PC-3 (cell line): ENCODE measurements at regions not wholly inside any gene's neighbourhood (a gene's known extent, or its start where the extent isn't known, plus 50 kb on each side); places are given as distances from the start of the nearest gene placed in this dataset.

Experiments used
- ATAC-seq: fragments of 200-7000 bp; cut with Tn5 transposase; 2 replicates; pipeline ENCODE4 v1.9.1; 2020; ENCODE audit warnings: mild to moderate bottlenecking, moderate library complexity
- BruUV-seq: library from RNA; stranded (reverse); fragments of 400-500 nt; replicated peaks from 2 replicates; lab custom pipeline; 2021; lab: Mats Ljungman, UMichigan
- CTCF ChIA-PET: fragments of 300-600 bp; sonication (Branson Sonifier 250); formaldehyde crosslinking; loops from one replicate; lab custom pipeline; 2022; ENCODE audit warnings: antibody characterized with exemption; lab: Charles Lee
- POLR2A ChIA-PET: fragments of 300-600 bp; sonication (Branson Sonifier 250); formaldehyde crosslinking; loops from one replicate; lab custom pipeline; 2022; ENCODE audit warnings: antibody characterized with exemption; ENCODE audit not compliant: unreplicated experiment; lab: Charles Lee
- DNase-seq: peaks from one replicate; pipeline ENCODE4 v3.0.0-alpha.2; 2015
- H2AFZ ChIP-seq: fragments of 300-600 bp; sonication (generic); 2 replicates; pipeline ENCODE4 v1.6.0; 2016; ENCODE audit warnings: antibody characterized with exemption, low read length
- H3F3A ChIP-seq: fragments of 300-600 bp; sonication (generic); one replicate; pipeline ENCODE4 v1.6.0; 2017; ENCODE audit warnings: antibody characterized with exemption, low read length, control low read depth, mild to moderate bottlenecking; ENCODE audit not compliant: unreplicated experiment
- H3K27ac ChIP-seq: fragments of 300-600 bp; sonication (generic); 2 replicates; pipeline ENCODE4 v1.5.1; 2016; ENCODE audit warnings: mild to moderate bottlenecking, low read length
- H3K27me3 ChIP-seq: fragments of 300-600 bp; sonication (generic); 2 replicates; pipeline ENCODE4 v1.6.1; 2016; ENCODE audit warnings: low read length, mixed read lengths
- H3K36me3 ChIP-seq: fragments of 300-600 bp; sonication (generic); 2 replicates; pipeline ENCODE4 v1.6.1; 2016; ENCODE audit warnings: low read depth, mixed run types, low read length, mixed read lengths
- H3K4me1 ChIP-seq: fragments of 300-600 bp; sonication (generic); 2 replicates; pipeline ENCODE4 v1.5.1; 2016; ENCODE audit warnings: low read length; ENCODE audit not compliant: insufficient read depth
- H3K4me2 ChIP-seq: fragments of 300-600 bp; sonication (generic); 2 replicates; pipeline ENCODE4 v1.6.0; 2016; ENCODE audit warnings: low read length
- H3K4me3 ChIP-seq: fragments of 300-600 bp; sonication (generic); 2 replicates; pipeline ENCODE4 v1.5.1; 2016; ENCODE audit warnings: mild to moderate bottlenecking, low read length, mixed read lengths
- H3K79me2 ChIP-seq: fragments of 300-600 bp; sonication (generic); 2 replicates; pipeline ENCODE4 v1.6.1; 2017; ENCODE audit warnings: low read length, mixed read lengths
- H3K9ac ChIP-seq: fragments of 300-600 bp; sonication (generic); 2 replicates; pipeline ENCODE4 v1.6.0; 2016; ENCODE audit warnings: mild to moderate bottlenecking, low read length
- H3K9me2 ChIP-seq: fragments of 300-600 bp; sonication (generic); replicated peaks from 2 replicates; pipeline ENCODE4 v1.6.1; 2016; ENCODE audit warnings: mixed run types, low read length, mixed read lengths
- H3K9me3 ChIP-seq: fragments of 300-600 bp; sonication (generic); 2 replicates; pipeline ENCODE4 v1.6.1; 2016; ENCODE audit warnings: low read length, mixed read lengths
- H4K20me1 ChIP-seq: fragments of 300-600 bp; sonication (generic); 2 replicates; pipeline ENCODE4 v1.6.1; 2016; ENCODE audit warnings: low read length, mixed read lengths
- EZH2 ChIP-seq: fragments of 300-600 bp; sonication (generic); IDR thresholded peaks from one replicate; pipeline ENCODE4 v1.6.1; 2017; ENCODE audit warnings: antibody characterized with exemption, mild to moderate bottlenecking, low read length; ENCODE audit not compliant: unreplicated experiment
- EZH2phosphoT487 ChIP-seq: fragments of 300-600 bp; sonication (generic); IDR thresholded peaks from 2 replicates; pipeline ENCODE4 v1.6.1; 2018; ENCODE audit warnings: mild to moderate bottlenecking, antibody characterized with exemption, low read length, borderline replicate concordance
- intact Hi-C: fragments of 100-400 bp; cut with micrococcal nuclease; formaldehyde crosslinking; loops from 2 replicates; pipeline ENCODE4 v1.9.0; 2023
- TF ChIP-seq, protein P1 (sequence below): fragments of 300-600 bp; sonication (generic); conservative IDR thresholded peaks from 2 replicates; pipeline ENCODE4 v1.5.1; 2017; ENCODE audit warnings: antibody characterized with exemption, low read depth, mild to moderate bottlenecking, low read length

DNA sequence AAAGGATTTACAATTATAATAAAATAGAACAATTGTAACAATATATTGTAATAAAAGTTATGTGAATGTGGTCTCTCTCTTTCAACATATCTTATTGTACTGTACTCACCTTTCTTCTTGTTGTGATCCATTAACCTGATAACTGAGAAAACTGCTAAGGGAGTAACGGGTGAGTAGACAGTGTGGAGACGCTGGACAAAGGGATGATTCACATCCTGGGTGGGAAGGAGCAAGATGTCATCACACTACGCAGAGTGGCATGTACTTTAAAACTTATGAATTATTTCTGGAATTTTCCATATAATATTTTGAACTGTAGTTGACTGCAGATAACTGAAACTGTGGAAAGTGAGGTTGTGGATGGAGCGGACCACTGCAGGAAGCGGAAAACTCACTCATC lies 91.2 kb upstream of the PLPP4 start:
- H3K4me3 ChIP-seq: no peak overlapping the region
- DNase-seq (peak; percentile 61), ATAC-seq (peak; percentile 94)
- TF ChIP-seq EZH2phosphoT487 (no peak), EZH2 (no peak)
- TF ChIP-seq, protein P1, sequence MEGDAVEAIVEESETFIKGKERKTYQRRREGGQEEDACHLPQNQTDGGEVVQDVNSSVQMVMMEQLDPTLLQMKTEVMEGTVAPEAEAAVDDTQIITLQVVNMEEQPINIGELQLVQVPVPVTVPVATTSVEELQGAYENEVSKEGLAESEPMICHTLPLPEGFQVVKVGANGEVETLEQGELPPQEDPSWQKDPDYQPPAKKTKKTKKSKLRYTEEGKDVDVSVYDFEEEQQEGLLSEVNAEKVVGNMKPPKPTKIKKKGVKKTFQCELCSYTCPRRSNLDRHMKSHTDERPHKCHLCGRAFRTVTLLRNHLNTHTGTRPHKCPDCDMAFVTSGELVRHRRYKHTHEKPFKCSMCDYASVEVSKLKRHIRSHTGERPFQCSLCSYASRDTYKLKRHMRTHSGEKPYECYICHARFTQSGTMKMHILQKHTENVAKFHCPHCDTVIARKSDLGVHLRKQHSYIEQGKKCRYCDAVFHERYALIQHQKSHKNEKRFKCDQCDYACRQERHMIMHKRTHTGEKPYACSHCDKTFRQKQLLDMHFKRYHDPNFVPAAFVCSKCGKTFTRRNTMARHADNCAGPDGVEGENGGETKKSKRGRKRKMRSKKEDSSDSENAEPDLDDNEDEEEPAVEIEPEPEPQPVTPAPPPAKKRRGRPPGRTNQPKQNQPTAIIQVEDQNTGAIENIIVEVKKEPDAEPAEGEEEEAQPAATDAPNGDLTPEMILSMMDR: no peak
- H3F3A ChIP-seq: no peaks in the 10 kb centered on the region
- no peaks in the 10 kb centered on the region for H4K20me1 ChIP-seq
- no peaks in the 10 kb centered on the region for H3K9me2 ChIP-seq
- no peak overlapping the region for H3K27ac ChIP-seq
- no peaks in the 10 kb centered on the region for H3K27me3 ChIP-seq
- ChIA-PET POLR2A (no interaction called here), CTCF (no interaction called here)
- intact Hi-C loops: no loop called here
- no peak overlapping the region for H3K4me2 ChIP-seq
- H3K79me2 ChIP-seq: no peaks in the 10 kb centered on the region
- H3K36me3 ChIP-seq: no peaks in the 10 kb centered on the region
- H3K9me3 ChIP-seq: no peaks in the 10 kb centered on the region
- peaks cover 5% of the 10 kb centered on the region for H3K4me1 ChIP-seq
- H3K9ac ChIP-seq: no peak overlapping the region
- 0 out of 2 replicates have a peak overlapping the region, but pooled peaks have one; percentile 46 for H2AFZ ChIP-seq
- no TSS peak for BruUV-seq

DNA sequence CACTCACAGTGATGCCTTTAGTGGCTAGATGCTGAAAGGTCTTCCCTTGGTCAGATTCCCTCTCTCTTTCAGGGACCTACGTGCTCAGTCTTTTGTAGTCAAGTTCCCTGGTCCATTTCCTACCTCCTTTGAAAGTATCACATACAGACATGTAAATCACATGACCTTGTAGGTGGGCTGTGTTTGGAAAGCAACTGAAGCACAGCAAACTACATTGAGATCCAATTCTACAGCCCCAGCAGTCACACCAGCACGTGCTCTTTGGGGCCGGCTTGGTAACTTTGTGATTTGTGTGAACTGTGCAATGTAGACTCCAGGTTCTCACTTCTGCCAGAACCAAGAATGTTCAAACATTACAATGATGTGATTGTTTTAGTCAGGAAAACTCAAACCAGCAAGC lies 89.7 kb upstream of the PLPP4 start:
- H3K36me3 ChIP-seq: no peaks in the 10 kb centered on the region
- TF ChIP-seq EZH2: no peak
- TF ChIP-seq, protein P1: no peak
- TF ChIP-seq EZH2phosphoT487: no peak
- H3K9me3 ChIP-seq: no peaks in the 10 kb centered on the region
- no peak overlapping the region for H3K27ac ChIP-seq
- ATAC-seq (no peak), DNase-seq (no peak)
- H2AFZ ChIP-seq: no peak overlapping the region
- no peaks in the 10 kb centered on the region for H3K9me2 ChIP-seq
- H3K9ac ChIP-seq: no peak overlapping the region
- POLR2A ChIA-PET: no interaction called here
- no TSS peak for BruUV-seq
- no peaks in the 10 kb centered on the region for H3F3A ChIP-seq
- H3K79me2 ChIP-seq: no peaks in the 10 kb centered on the region
- peaks cover 5% of the 10 kb centered on the region for H3K4me1 ChIP-seq
- H4K20me1 ChIP-seq: no peaks in the 10 kb centered on the region
- H3K4me3 ChIP-seq: no peak overlapping the region
- H3K4me2 ChIP-seq: no peak overlapping the region
- no peaks in the 10 kb centered on the region for H3K27me3 ChIP-seq
- intact Hi-C loops: no loop called here
- CTCF ChIA-PET: no interaction called here

- BruUV-seq: no TSS peak
- H3K9ac ChIP-seq: no peak overlapping the region
- POLR2A ChIA-PET: no interaction called here
- TF ChIP-seq EZH2 (no peak), EZH2phosphoT487 (no peak)
- TF ChIP-seq, protein P1: no peak
- ATAC-seq (no peak), DNase-seq (no peak)
- intact Hi-C loops: no loop called here
- H3K9me3 ChIP-seq: no peaks in the 10 kb centered on the region
- no peak overlapping the region for H2AFZ ChIP-seq
- no peaks in the 10 kb centered on the region for H3K9me2 ChIP-seq
- H3K79me2 ChIP-seq: no peaks in the 10 kb centered on the region
- H3K4me2 ChIP-seq: no peak overlapping the region
- H3K4me1 ChIP-seq: peaks cover 5% of the 10 kb centered on the region
- H3K36me3 ChIP-seq: no peaks in the 10 kb centered on the region
- no peak overlapping the region for H3K4me3 ChIP-seq
- no peaks in the 10 kb centered on the region for H4K20me1 ChIP-seq
- no peaks in the 10 kb centered on the region for H3K27me3 ChIP-seq
- no peaks in the 10 kb centered on the region for H3F3A ChIP-seq
- H3K27ac ChIP-seq: no peak overlapping the region
- CTCF ChIA-PET: no interaction called here
Observed at GRCh38 chr10:120368338-120368737, 88.7 kb upstream of the PLPP4 start.
